Esophagus muscularis mucosa (tissue), 4 donors: ENCODE measurements at regions not wholly inside any gene's neighbourhood (a gene's known extent, or its start where the extent isn't known, plus 50 kb on each side); places are given as distances from the start of the nearest gene placed in this dataset.

ENCODE experiments used
- DNase-seq: peaks from one replicate; pipeline ENCODE4 v3.0.0-alpha.2; 2017; ENCODE audit errors: extremely low spot score
- H3K27ac ChIP-seq, 4 donors: fragments of 200-600 bp; sonication (generic); replicated peaks in 1 of 4; 1 replicate in 3 of 4; 2 replicates in 1 of 4; pipeline ENCODE4 v1.5.1; 2016 to 2019; ENCODE audit warnings: mild to moderate bottlenecking in 1 of 4
- H3K27me3 ChIP-seq, 4 donors: fragments of 200-600 bp; sonication (generic); one replicate each; pipeline versions ENCODE4 v1.5.1 to v1.6.0; 2016 to 2019
- H3K36me3 ChIP-seq, 4 donors: fragments of 200-600 bp; sonication (generic); one replicate each; pipeline ENCODE4 v1.5.1; 2016 to 2019
- H3K4me1 ChIP-seq, 4 donors: fragments of 200-600 bp; sonication (generic); one replicate each; pipeline ENCODE4 v1.5.1; 2016 to 2019
- H3K4me3 ChIP-seq, 4 donors: fragments of 200-600 bp; sonication (generic); 1 replicate in 2 of 4; 2 replicates in 2 of 4; pipeline ENCODE4 v1.5.1; 2016 to 2019; ENCODE audit warnings: mild to moderate bottlenecking in 4 of 4, moderate library complexity in 1 of 4
- H3K9me3 ChIP-seq, 4 donors: fragments of 200-600 bp; sonication (generic); 1 replicate in 3 of 4; 2 replicates in 1 of 4; pipeline ENCODE4 v1.5.1; 2016 to 2019
- EP300 ChIP-seq: sonication (generic); formaldehyde crosslinking; IDR thresholded peaks from one replicate; pipeline ENCODE4 v1.6.1; 2017; ENCODE audit warnings: antibody characterized with exemption
- POLR2A ChIP-seq: fragments of 450-650 bp; IDR thresholded peaks from one replicate; pipeline ENCODE4 v1.6.1; 2017; ENCODE audit warnings: antibody characterized with exemption, moderate library complexity, mild to moderate bottlenecking, low read depth
- POLR2AphosphoS5 ChIP-seq, 2 donors: sonication (generic); formaldehyde crosslinking; IDR thresholded peaks; one replicate each; pipeline ENCODE4 v1.6.1; 2017; ENCODE audit warnings: antibody characterized with exemption in 2 of 2
- WGBS: methylation state at CpG from one replicate; pipeline ENCODE4 v1.1.5; 2018; 5-methylcytosine and 5-hydroxymethylcytosine counted together
- intact Hi-C: fragments of 100-400 bp; cut with DNase I; formaldehyde crosslinking; loops from one replicate; pipeline ENCODE4 v1.15.1; 2023
- TF ChIP-seq, protein P1 (sequence below), 3 experiments: fragments of 200-600 bp in 2 of 3; fragments of 450-650 bp in 1 of 3; sonication (generic) in 2 of 3; IDR thresholded peaks; one replicate each; pipeline ENCODE4 v1.5.1; 2017 to 2019; ENCODE audit warnings: antibody characterized with exemption in 3 of 3, mild to moderate bottlenecking in 2 of 3, moderate library complexity in 1 of 3

DNA sequence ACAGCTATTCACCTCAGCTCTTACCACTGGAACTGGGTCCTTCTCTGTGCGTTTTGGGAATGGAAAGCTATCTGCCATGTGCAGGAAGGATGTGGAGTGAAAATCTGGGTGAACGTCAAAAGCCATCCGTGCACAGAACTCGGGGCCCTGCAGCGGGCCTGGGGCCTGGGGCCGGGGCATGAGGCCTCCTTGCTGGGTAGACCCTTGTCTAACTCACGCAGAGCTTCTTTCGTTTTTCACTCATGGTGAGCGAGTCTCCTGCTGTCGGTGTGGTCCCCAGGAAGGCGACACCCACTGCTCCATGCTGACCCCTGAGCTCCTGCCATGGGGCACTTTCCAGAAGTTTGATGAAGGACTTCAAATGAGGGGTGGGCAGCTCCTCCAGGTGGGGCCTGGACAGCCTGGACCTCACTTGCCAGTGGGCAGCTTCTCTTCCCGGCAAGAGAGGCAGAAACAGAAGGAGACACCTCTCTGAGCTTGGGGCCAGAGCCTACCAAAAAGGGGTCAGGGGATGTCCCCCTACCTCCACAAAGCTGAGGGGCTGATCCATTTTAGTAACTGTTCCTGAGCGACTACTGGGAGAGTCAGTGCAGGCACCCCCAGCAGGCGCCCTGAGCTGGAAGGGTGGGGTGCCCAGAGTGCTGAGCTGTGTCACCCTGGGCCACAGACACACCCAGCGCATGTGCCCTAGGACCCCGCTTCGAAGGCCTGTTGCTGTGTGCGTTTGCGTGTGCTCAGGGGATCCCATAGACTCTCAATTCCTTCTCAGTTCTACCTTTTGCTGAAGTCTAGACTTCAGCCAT lies 117.7 kb upstream of the HDAC4 start:
- H3K36me3 ChIP-seq = no peaks in the 10 kb centered on the region
- TF ChIP-seq, protein P1, sequence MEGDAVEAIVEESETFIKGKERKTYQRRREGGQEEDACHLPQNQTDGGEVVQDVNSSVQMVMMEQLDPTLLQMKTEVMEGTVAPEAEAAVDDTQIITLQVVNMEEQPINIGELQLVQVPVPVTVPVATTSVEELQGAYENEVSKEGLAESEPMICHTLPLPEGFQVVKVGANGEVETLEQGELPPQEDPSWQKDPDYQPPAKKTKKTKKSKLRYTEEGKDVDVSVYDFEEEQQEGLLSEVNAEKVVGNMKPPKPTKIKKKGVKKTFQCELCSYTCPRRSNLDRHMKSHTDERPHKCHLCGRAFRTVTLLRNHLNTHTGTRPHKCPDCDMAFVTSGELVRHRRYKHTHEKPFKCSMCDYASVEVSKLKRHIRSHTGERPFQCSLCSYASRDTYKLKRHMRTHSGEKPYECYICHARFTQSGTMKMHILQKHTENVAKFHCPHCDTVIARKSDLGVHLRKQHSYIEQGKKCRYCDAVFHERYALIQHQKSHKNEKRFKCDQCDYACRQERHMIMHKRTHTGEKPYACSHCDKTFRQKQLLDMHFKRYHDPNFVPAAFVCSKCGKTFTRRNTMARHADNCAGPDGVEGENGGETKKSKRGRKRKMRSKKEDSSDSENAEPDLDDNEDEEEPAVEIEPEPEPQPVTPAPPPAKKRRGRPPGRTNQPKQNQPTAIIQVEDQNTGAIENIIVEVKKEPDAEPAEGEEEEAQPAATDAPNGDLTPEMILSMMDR (IDR thresholded peaks at IDR 0.05) = no peak
- TF ChIP-seq EP300 (no peak), POLR2A (no peak), POLR2AphosphoS5 (IDR thresholded peaks at IDR 0.05) (no peak)
- no peaks in the 10 kb centered on the region for H3K9me3 ChIP-seq
- H3K4me3 ChIP-seq = no peak overlapping the region
- DNase-seq = no peak
- peaks cover 0 to 10% (median 2%) of the 10 kb centered on the region in 4 donors for H3K4me1 ChIP-seq
- no peak overlapping the region for H3K27ac ChIP-seq
- H3K27me3 ChIP-seq = peaks cover 0 to 5% (median 0%) of the 10 kb centered on the region in 4 donors
- WGBS = 98% methylated on average over 13 of the region's 19 CpGs
- intact Hi-C loops = no loop called here

DNA sequence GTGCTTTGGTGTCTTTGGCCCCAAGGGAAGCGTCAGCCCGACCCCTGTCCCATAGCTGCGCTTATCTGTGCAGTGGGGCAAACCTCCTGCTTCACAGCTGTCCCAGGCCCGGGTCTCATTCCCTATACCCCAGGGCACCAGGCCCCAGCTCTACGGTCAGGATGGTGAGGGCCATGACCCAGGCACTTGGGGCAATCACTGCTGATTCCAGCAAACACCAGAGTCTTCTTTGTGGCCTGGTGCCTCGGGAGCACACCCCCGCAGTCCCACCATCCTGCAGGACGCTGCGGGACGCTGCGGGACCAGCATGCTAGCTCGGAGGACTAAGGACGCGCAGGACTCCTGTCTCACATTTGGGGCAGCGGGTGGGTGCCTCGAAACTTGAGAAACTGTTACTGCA lies 116.9 kb upstream of the HDAC4 start:
- no peak overlapping the region for H3K4me3 ChIP-seq

DNA sequence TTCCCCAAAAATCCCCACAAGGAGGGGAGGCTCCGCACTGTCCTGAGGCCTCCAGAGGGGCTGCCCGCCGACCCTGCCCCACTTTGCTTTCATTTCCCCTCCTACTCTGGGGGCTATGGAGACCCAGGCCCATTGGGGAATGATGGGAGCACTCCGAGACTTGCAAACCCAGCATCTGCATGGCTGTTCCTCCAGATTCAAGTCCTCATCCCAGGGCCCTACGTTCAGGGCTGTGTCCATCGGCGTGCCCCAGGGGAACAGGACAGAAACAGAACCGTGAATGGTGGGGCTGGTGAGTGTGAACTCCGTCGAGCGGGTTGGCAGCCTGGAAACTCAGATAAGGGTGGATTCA lies 116.1 kb upstream of the HDAC4 start:
- TF ChIP-seq POLR2A (no peak), EP300 (no peak), POLR2AphosphoS5 (IDR thresholded peaks at IDR 0.05) (no peak)
- TF ChIP-seq, protein P1 (IDR thresholded peaks at IDR 0.05) = no peak
- Histone ChIP-seq H3K4me3 (no peak overlapping the region), H3K9me3 (no peaks in the 10 kb centered on the region), H3K27me3 (peaks cover 0 to 5% (median 0%) of the 10 kb centered on the region in 4 donors), H3K4me1 (peaks cover 0 to 10% (median 2%) of the 10 kb centered on the region in 4 donors), H3K36me3 (no peaks in the 10 kb centered on the region), H3K27ac (no peak overlapping the region)
- intact Hi-C loops = no loop called here
- WGBS = 98% methylated on average over 4 of the region's 11 CpGs
- no peak for DNase-seq

More for the DNA sequence above, 116.9 kb upstream of the HDAC4 start:
- H3K27ac ChIP-seq = no peak overlapping the region
- H3K27me3 ChIP-seq = peaks cover 0 to 5% (median 0%) of the 10 kb centered on the region in 4 donors
- TF ChIP-seq, protein P1 (IDR thresholded peaks at IDR 0.05) = no peak
- no peak for TF ChIP-seq EP300
- TF ChIP-seq POLR2A = no peak
- no peak for TF ChIP-seq POLR2AphosphoS5 (IDR thresholded peaks at IDR 0.05)
- H3K4me1 ChIP-seq = peaks cover 0 to 10% (median 2%) of the 10 kb centered on the region in 4 donors
- H3K9me3 ChIP-seq = no peaks in the 10 kb centered on the region
- no peaks in the 10 kb centered on the region for H3K36me3 ChIP-seq
- DNase-seq = no peak
- intact Hi-C loops = no loop called here
- 94% methylated on average over 9 of the region's 16 CpGs for WGBS

DNA sequence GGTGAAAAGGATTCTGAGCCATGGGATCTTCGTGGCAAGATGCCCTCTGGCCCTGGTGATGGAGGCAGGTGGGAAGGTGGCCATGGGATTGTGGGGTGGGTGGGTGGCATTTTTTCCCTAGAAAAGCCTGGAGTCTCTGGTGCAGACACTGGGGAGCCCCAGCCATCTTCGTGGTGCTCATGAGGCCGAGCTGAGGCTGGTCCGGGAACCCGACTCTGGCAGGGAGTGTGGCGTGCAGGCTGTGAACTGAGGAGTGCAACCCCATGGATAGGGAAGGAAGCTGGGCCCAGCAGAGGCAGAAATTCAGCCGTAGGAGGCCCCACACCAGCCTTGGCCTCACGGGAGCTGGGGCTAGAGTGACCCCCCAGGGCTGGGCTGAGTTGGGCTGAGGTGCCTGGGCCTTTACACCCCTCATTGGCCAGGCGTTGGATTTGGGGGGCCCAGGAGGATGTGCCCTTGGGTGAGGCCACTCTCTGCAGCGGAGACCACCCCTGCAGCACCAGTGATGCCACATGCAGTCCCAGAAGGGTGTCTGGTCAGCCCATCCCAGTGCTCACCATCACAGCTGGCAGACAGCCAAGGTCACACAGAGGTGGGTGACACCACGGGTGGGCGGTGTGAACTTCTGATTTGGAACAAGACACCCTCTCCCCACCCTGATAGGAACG lies 115.6 kb upstream of the HDAC4 start:
- TF ChIP-seq POLR2A = no peak
- intact Hi-C loops = no loop called here
- DNase-seq = no peak
- H3K4me1 ChIP-seq = peaks cover 0 to 10% (median 2%) of the 10 kb centered on the region in 4 donors
- no peak overlapping the region for H3K4me3 ChIP-seq
- H3K27ac ChIP-seq = no peak overlapping the region
- WGBS = 79% methylated on average over 10 of the region's 13 CpGs
- no peaks in the 10 kb centered on the region for H3K9me3 ChIP-seq
- H3K27me3 ChIP-seq = peaks cover 0 to 5% (median 0%) of the 10 kb centered on the region in 4 donors
- H3K36me3 ChIP-seq = no peaks in the 10 kb centered on the region

DNA sequence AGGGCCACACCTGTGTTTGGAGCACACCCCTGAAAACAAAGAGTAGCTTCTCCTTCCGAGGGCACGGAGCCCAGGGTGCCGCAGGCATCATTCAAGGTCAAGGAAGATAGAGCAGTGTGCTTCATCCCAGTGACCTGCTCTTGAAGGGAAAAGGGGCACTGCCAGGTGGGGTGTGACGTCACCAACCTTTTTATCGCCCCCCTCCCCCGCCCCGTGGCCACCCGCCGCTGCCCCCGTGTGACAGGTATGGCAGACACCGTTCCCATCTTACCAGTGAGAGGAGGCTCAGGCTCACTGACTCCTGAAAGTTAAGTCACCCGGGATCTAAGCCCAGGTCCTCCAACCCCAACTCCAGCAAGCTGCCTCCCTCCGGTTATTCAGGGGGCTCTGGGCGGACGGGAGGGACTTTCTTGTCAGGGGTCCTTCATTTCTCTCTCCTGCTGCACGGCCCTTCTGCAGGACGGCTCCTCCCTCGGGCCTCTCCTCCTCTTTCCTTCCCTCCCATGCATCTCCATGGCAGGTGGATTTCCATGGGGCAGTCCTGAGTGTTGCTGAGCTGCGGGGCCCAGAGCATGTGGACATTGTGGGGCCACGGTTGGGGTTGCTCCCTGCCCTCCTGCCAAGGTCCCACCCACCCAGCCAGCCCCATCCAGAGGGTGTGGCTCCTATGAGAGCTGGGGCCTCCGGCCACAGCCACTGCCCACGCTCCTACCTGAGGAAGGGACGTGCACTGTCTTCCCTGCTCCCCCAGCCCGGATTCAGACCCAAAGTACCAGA lies 114.1 kb upstream of the HDAC4 start:
- no peaks in the 10 kb centered on the region for H3K9me3 ChIP-seq
- intact Hi-C loops = no loop called here
- no peaks in the 10 kb centered on the region for H3K36me3 ChIP-seq
- H3K27ac ChIP-seq = no peak overlapping the region
- no peak for DNase-seq
- H3K4me1 ChIP-seq = peaks cover 0 to 10% (median 2%) of the 10 kb centered on the region in 4 donors
- no peak overlapping the region for H3K4me3 ChIP-seq
- no peak for TF ChIP-seq EP300
- no peak for TF ChIP-seq POLR2AphosphoS5 (IDR thresholded peaks at IDR 0.05)
- TF ChIP-seq, protein P1 (IDR thresholded peaks at IDR 0.05) = no peak
- WGBS = 73% methylated on average over 14 of the region's 24 CpGs
- peaks cover 0 to 5% (median 0%) of the 10 kb centered on the region in 4 donors for H3K27me3 ChIP-seq
